ENCODE measurements at regions not wholly inside any gene's neighbourhood (a gene's known extent, or its start where the extent isn't known, plus 50 kb on each side); places are given as distances from the start of the nearest gene placed in this dataset.

DNA sequence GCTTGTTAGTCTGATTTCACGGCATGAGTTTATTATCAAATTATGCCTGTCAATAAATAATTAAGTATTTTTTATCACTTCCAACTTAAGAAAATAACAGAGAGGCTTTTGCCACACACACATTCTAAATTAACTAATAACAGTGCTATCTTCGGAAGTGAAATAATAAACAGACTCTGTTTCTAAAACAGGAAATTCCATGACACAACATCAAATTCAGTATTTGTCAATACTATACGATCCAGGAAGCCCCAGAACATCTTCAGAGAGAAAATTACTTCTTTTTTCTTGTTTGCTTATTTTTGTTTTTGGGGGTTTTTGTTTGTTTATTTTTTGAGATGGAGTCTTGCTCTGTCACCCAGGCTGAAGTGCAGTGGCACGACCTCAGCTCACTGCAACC is 150.7 kb upstream of the PRDM1 start:
- TF ChIP-seq POLR2A (IDR thresholded peaks at IDR 0.05; ENCODE audit: low read depth, low read length), result no peak
- no peak for TF ChIP-seq TAF1 (IDR thresholded peaks at IDR 0.05; ENCODE audit: borderline replicate concordance, low read depth, low read length)

Measured in GM12892 (cell line).